ENCODE measurements at regions not wholly inside any gene's neighbourhood (a gene's known extent, or its start where the extent isn't known, plus 50 kb on each side); places are given as distances from the start of the nearest gene placed in this dataset.
"Not testable (repeated sequence)": the region's sequence is repeated elsewhere in the genome, so short reads cannot be mapped to it uniquely, and the experiment has no call there.

DNA sequence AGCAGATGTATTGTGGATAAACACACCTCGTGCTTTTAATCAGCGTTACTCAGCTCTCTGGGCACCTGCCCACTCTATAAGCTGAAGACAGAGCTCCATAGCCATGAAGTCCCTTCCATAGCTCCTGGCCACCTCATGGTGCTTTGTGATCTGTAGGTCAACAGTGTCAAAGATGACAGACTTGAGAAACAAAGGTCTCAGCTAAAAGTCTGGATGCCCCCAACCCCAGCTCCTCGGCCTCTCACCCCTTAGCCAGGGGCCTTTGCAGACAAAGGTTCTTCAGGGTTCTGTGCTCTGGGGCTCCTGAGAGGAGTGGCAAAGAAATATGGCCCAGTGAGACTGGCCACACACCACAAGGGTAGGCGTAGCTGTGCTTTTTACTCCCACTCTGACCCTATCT lies 168.6 kb downstream of the KLF13 start:
- no peak for DNase-seq
- peaks cover 16% of the 10 kb centered on the region for H3K9me3 Mint-ChIP-seq
- peaks cover 13% of the 10 kb centered on the region for H3K4me1 Mint-ChIP-seq
- H3K27ac Mint-ChIP-seq = no peak overlapping the region
- H3K27me3 Mint-ChIP-seq = no peaks in the 10 kb centered on the region
- no peak overlapping the region for H3K4me3 Mint-ChIP-seq
- intact Hi-C loops (cut with micrococcal nuclease) = no loop called here
- peaks cover 14% of the 10 kb centered on the region for H3K36me3 Mint-ChIP-seq (ENCODE audit: low read depth)

DNA sequence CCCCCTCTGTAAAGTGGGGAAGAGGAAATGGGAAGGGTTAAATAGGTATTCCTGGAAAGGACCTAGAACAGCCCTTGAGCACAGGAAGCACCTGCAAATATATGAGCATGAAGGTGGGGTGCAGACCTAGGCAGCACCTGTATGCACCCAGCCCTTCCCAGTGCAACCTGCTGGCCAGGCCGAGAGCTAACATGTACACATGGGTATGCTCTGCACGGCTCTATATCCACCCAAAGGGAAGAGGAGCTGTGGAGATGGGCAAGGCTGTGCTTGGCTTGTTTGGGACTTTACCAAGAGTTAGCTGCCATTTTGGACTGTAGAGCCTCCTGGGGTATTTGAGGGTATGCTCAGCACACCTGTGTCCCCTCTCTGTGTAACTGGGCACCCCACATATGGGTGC lies 171.2 kb downstream of the KLF13 start:
- intact Hi-C loops (cut with micrococcal nuclease) = no loop called here
- DNase-seq = no peak
- H3K9me3 Mint-ChIP-seq = peaks cover 6% of the 10 kb centered on the region

GRCh38 chr15:31498329-31498728 lies 171.7 kb downstream of the KLF13 start:
- peaks cover 9% of the 10 kb centered on the region for H3K4me1 Mint-ChIP-seq

More for the DNA sequence above, 171.2 kb downstream of the KLF13 start:
- H3K36me3 Mint-ChIP-seq (ENCODE audit: low read depth) = peaks cover 3% of the 10 kb centered on the region
- no peak overlapping the region for H3K27ac Mint-ChIP-seq
- H3K27me3 Mint-ChIP-seq = no peaks in the 10 kb centered on the region
- no peak overlapping the region for H3K4me3 Mint-ChIP-seq
- peaks cover 9% of the 10 kb centered on the region for H3K4me1 Mint-ChIP-seq

GRCh38 chr15:31498756-31499155 lies 172.1 kb downstream of the KLF13 start:
- no peak for DNase-seq
- intact Hi-C loops (cut with micrococcal nuclease) = no loop called here
- no peak overlapping the region for H3K4me3 Mint-ChIP-seq
- H3K9me3 Mint-ChIP-seq = peaks cover 4% of the 10 kb centered on the region
- peaks cover 1% of the 10 kb centered on the region for H3K36me3 Mint-ChIP-seq (ENCODE audit: low read depth)
- H3K27me3 Mint-ChIP-seq = no peaks in the 10 kb centered on the region
- peaks cover 9% of the 10 kb centered on the region for H3K4me1 Mint-ChIP-seq
- H3K27ac Mint-ChIP-seq = no peak overlapping the region

More at GRCh38 chr15:31498329-31498728, 171.7 kb downstream of the KLF13 start:
- Mint-ChIP-seq H3K36me3 (ENCODE audit: low read depth) (peaks cover 3% of the 10 kb centered on the region), H3K27ac (no peak overlapping the region), H3K27me3 (no peaks in the 10 kb centered on the region), H3K9me3 (peaks cover 6% of the 10 kb centered on the region), H3K4me3 (no peak overlapping the region)
- DNase-seq = no peak
- intact Hi-C loops (cut with micrococcal nuclease) = no loop called here

DNA sequence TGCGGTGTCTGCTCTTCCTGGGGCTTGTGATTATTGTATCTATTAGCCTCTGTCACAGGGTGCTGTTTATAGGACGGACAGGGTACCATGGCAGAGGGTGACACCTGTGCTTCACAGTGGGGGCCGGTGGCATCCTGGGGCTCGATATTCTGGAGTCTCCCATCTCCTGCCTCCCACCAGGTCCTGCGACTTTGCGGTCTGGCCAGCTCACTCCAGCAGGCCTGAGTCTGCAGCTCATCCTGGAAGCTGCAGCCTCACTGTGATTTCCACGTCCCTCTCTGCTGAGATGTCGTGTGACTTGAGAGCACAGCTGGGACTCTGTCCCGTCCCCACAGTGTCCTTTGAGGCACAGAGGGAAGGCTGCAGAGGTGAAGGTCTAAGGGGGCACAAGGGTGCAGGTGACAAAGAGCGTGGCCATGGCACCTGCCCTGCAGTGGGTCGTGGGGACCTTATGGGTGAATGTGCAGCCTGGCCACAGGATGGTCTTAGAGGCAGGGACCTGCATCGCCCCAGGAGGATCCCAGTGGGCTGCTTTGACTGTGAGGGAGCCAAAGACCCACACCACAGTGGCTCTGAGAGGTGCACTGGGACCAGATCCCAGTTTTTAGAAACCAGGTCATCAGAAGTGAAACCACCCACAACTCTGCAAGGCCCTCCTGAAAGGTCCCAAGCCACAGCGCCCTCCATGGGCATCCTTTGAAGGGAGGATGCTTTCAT lies 172.8 kb downstream of the KLF13 start:
- H3K27ac Mint-ChIP-seq = no peak overlapping the region
- H3K27me3 Mint-ChIP-seq = no peaks in the 10 kb centered on the region
- peaks cover 9% of the 10 kb centered on the region for H3K4me1 Mint-ChIP-seq
- intact Hi-C loops (cut with micrococcal nuclease) = no loop called here
- no peaks in the 10 kb centered on the region for H3K36me3 Mint-ChIP-seq (ENCODE audit: low read depth)
- DNase-seq = no peak
- no peak overlapping the region for H3K4me3 Mint-ChIP-seq
- no peaks in the 10 kb centered on the region for H3K9me3 Mint-ChIP-seq

GRCh38 chr15:31499953-31500765 lies 173.5 kb downstream of the KLF13 start:
- H3K27ac Mint-ChIP-seq = no peak overlapping the region
- H3K4me1 Mint-ChIP-seq = peaks cover 9% of the 10 kb centered on the region
- DNase-seq = no peak
- intact Hi-C loops (cut with micrococcal nuclease) = no loop called here
- peaks cover 2% of the 10 kb centered on the region for H3K27me3 Mint-ChIP-seq
- H3K9me3 Mint-ChIP-seq = no peaks in the 10 kb centered on the region
- no peaks in the 10 kb centered on the region for H3K36me3 Mint-ChIP-seq (ENCODE audit: low read depth)
- H3K4me3 Mint-ChIP-seq = no peak overlapping the region

- intact Hi-C loops (cut with micrococcal nuclease) = no loop called here
- H3K4me3 Mint-ChIP-seq = no peak overlapping the region
- no peak for DNase-seq
- no peaks in the 10 kb centered on the region for H3K9me3 Mint-ChIP-seq
- H3K36me3 Mint-ChIP-seq (ENCODE audit: low read depth) = no peaks in the 10 kb centered on the region
- H3K4me1 Mint-ChIP-seq = peaks cover 9% of the 10 kb centered on the region
- H3K27me3 Mint-ChIP-seq = peaks cover 2% of the 10 kb centered on the region
- no peak overlapping the region for H3K27ac Mint-ChIP-seq
Measured at GRCh38 chr15:31500766-31501449, 174.3 kb downstream of the KLF13 start.

DNA sequence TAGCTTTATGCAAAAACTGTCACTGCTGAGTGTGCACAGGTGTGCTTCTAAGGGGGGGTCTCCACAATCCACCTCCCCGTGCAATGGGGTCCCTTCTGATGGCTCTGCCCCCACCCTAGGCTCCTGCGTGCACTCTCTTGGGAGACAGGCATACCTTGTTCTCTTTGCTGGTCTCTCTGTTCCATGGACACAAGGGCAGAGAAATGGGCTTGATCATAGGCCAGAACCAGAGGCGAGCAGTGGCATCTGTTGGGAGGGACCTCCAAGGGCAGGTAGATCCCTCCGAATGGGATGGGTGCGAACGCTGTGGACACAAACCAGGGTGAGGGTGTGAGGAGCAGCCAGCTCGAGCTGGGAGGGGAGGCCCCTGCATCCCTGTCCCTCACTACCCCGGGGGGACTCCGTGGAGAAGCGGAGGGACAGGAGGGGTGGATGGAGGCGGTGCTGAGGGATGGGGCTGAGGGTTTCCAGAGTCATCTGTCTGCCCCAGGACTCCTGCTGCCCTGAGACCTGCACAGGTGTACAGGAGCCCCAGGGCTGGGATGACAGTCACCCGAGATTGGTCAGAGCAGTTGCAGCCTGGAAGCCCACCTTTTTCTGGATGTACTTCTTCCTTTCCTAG lies 175.0 kb downstream of the KLF13 start:
- H3K9me3 Mint-ChIP-seq = no peaks in the 10 kb centered on the region
- peaks cover 5% of the 10 kb centered on the region for H3K27me3 Mint-ChIP-seq
- intact Hi-C loops (cut with micrococcal nuclease) = no loop called here
- no peak for DNase-seq
- H3K36me3 Mint-ChIP-seq (ENCODE audit: low read depth) = no peaks in the 10 kb centered on the region
- H3K4me3 Mint-ChIP-seq = no peak overlapping the region
- no peak overlapping the region for H3K27ac Mint-ChIP-seq
- H3K4me1 Mint-ChIP-seq = peaks cover 9% of the 10 kb centered on the region

- intact Hi-C loops (cut with micrococcal nuclease) = no loop called here
- DNase-seq = no peak
- H3K27ac Mint-ChIP-seq = no peak overlapping the region
- H3K4me1 Mint-ChIP-seq = peaks cover 14% of the 10 kb centered on the region
- no peak overlapping the region for H3K4me3 Mint-ChIP-seq
- peaks cover 11% of the 10 kb centered on the region for H3K27me3 Mint-ChIP-seq
- H3K9me3 Mint-ChIP-seq = no peaks in the 10 kb centered on the region
- no peaks in the 10 kb centered on the region for H3K36me3 Mint-ChIP-seq (ENCODE audit: low read depth)
Measured at GRCh38 chr15:31502541-31503229, 176.1 kb downstream of the KLF13 start.

- Mint-ChIP-seq H3K4me3 (no peak overlapping the region), H3K9me3 (no peaks in the 10 kb centered on the region), H3K27ac (no peak overlapping the region), H3K4me1 (peaks cover 16% of the 10 kb centered on the region), H3K27me3 (peaks cover 13% of the 10 kb centered on the region), H3K36me3 (ENCODE audit: low read depth) (no peaks in the 10 kb centered on the region)
- no peak for DNase-seq
- intact Hi-C loops (cut with micrococcal nuclease) = no loop called here
Measured at GRCh38 chr15:31503256-31503655, 176.6 kb downstream of the KLF13 start.

DNA sequence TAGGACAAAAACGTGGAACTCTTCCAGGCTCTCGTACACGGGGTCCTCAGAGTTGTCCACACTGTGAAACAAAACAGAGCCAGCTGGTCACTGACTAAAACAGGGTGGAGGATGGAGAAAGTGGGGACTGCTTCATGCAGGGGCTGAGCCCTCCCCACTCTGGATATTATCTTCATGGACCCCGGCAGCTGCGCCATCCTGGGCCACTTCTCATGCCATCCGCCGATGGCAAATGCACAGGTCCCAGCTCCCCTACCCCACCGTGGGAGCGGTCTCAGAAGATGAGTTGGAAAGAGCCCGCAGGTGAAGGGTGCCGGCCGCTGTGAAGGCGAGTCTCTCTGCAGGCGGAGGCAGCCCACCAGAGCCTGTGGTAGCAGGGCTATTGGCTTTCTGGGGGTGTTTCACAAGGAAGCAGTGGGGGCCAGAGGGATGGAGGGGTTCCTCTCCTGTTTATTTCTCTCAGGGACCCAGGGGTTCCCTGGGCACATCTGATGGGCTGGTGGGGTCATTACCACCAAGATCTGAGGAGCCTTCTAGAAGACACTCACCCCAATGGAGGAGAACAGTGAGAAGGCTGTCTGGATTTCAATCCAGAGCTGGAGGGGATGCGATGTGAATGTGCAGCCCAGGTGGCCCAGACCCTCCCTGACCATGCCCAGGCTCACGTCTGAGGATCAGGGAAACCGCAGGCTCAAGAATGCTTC lies 177.3 kb downstream of the KLF13 start:
- no peak for DNase-seq
- Mint-ChIP-seq H3K4me1 (peaks cover 18% of the 10 kb centered on the region), H3K27ac (no peak overlapping the region), H3K4me3 (no peak overlapping the region), H3K27me3 (peaks cover 13% of the 10 kb centered on the region), H3K9me3 (no peaks in the 10 kb centered on the region), H3K36me3 (ENCODE audit: low read depth) (peaks cover 2% of the 10 kb centered on the region)
- intact Hi-C loops (cut with micrococcal nuclease) = no loop called here

DNA sequence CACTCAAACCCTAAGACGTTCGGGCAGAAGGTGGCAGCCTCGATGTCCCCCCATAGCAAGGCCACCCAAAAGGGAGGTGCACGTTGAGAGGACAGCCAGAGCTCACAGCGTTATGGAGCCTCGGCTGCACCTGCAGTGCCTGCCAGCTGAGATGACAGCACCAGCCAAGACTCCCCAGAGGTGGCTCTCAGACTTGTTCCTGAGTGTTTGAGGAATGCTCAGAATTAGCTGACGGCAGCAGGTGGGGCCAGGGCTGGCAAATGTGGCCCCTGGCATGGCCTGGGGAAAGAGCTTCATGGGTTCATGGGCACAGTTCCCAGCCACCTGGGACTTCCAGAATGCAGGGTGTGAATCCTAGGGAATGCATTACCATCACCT lies 177.8 kb downstream of the KLF13 start:
- peaks cover 13% of the 10 kb centered on the region for H3K27me3 Mint-ChIP-seq
- peaks cover 2% of the 10 kb centered on the region for H3K36me3 Mint-ChIP-seq (ENCODE audit: low read depth)
- no peak overlapping the region for H3K27ac Mint-ChIP-seq
- no peak overlapping the region for H3K4me3 Mint-ChIP-seq
- H3K9me3 Mint-ChIP-seq = no peaks in the 10 kb centered on the region
- H3K4me1 Mint-ChIP-seq = peaks cover 15% of the 10 kb centered on the region
- DNase-seq = no peak
- intact Hi-C loops (cut with micrococcal nuclease) = no loop called here

GRCh38 chr15:31507573-31507972 lies 180.9 kb downstream of the KLF13 start:
- peaks cover 13% of the 10 kb centered on the region for H3K27me3 Mint-ChIP-seq
- not testable (repeated sequence) for DNase-seq

More at GRCh38 chr15:31507573-31507972, 180.9 kb downstream of the KLF13 start:
- H3K4me3 Mint-ChIP-seq; H3K27ac Mint-ChIP-seq; H3K36me3 Mint-ChIP-seq (ENCODE audit: low read depth); H3K9me3 Mint-ChIP-seq; intact Hi-C loops (cut with micrococcal nuclease): not testable (repeated sequence)
- peaks cover 20% of the 10 kb centered on the region for H3K4me1 Mint-ChIP-seq

All from activated CD4-positive, alpha-beta T cell treated with anti-CD3 and anti-CD28 coated beads, Interleukin-2, amount 10 ng/mL, durations not matched to agents 24 days and 14 days (primary cell).